Effector memory CD4-positive, alpha-beta T cell (primary cell): ENCODE measurements at regions not wholly inside any gene's neighbourhood (a gene's known extent, or its start where the extent isn't known, plus 50 kb on each side); places are given as distances from the start of the nearest gene placed in this dataset.

Experiments
- DNase-seq, 3 donors: peaks; one replicate each; pipeline ENCODE4 v3.0.0-alpha.2; 2020
- H3K27ac ChIP-seq: 2 replicates; pipeline ENCODE4 v1.7.0; 2013; ENCODE audit warnings: mild to moderate bottlenecking, low read length, moderate library complexity; ENCODE audit not compliant: insufficient read depth, poor library complexity, severe bottlenecking
- H3K27me3 ChIP-seq: replicated peaks from 2 replicates; pipeline ENCODE4 v1.7.0; 2013; ENCODE audit warnings: mild to moderate bottlenecking, low read length; ENCODE audit not compliant: insufficient read depth, control insufficient read depth, poor library complexity, severe bottlenecking
- H3K36me3 ChIP-seq: 2 replicates; pipeline ENCODE4 v1.7.0; 2013; ENCODE audit warnings: mild to moderate bottlenecking, low read length, moderate library complexity; ENCODE audit not compliant: control insufficient read depth, insufficient read depth
- H3K4me1 ChIP-seq: 2 replicates; pipeline ENCODE4 v1.7.0; 2013; ENCODE audit warnings: low read length, mild to moderate bottlenecking; ENCODE audit not compliant: control insufficient read depth, insufficient read depth, poor library complexity, severe bottlenecking
- H3K4me3 ChIP-seq: 2 replicates; pipeline ENCODE4 v1.7.0; 2013; ENCODE audit warnings: low read length, low read depth, mild to moderate bottlenecking; ENCODE audit not compliant: insufficient read depth, poor library complexity, severe bottlenecking
- H3K9me3 ChIP-seq: 2 replicates; pipeline ENCODE4 v1.7.0; 2013; ENCODE audit warnings: mild to moderate bottlenecking, low read length, moderate library complexity; ENCODE audit not compliant: control insufficient read depth

GRCh38 chr2:181389524-181389923 is 67.7 kb upstream of the ITGA4 start:
- Histone ChIP-seq H3K27me3 (no peaks in the 10 kb centered on the region), H3K36me3 (no peaks in the 10 kb centered on the region), H3K27ac (no peak overlapping the region), H3K4me1 (peaks cover 5% of the 10 kb centered on the region), H3K4me3 (no peak overlapping the region), H3K9me3 (no peaks in the 10 kb centered on the region)
- DNase-seq: no peak

DNA sequence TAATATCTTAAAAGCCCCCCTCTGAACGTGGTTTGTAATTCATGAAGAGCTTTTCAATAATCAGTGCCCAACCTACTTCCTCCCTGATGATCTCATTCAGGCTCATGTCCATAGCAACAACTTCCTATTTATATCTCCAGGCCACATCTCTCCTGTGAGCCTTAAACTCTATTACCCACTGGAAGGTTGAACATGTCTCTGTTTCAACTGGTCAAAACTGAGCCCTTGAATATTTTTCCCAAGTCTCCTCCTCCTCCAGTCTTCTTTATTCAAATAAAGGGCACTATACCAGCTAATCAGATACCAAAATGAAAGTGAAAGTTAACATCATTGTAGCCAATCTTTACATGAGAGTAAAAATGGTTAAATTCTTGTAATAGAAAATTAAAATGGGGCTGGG is 63.7 kb upstream of the ITGA4 start:
- Histone ChIP-seq H3K9me3 (no peaks in the 10 kb centered on the region), H3K36me3 (no peaks in the 10 kb centered on the region), H3K27me3 (no peaks in the 10 kb centered on the region), H3K27ac (no peak overlapping the region), H3K4me3 (no peak overlapping the region), H3K4me1 (peaks cover 5% of the 10 kb centered on the region)
- DNase-seq: no peak

GRCh38 chr2:181394741-181395437 is 62.3 kb upstream of the ITGA4 start:
- peaks cover 5% of the 10 kb centered on the region for H3K4me1 ChIP-seq
- no peak for DNase-seq
- no peaks in the 10 kb centered on the region for H3K36me3 ChIP-seq
- no peaks in the 10 kb centered on the region for H3K27me3 ChIP-seq
- H3K27ac ChIP-seq: no peak overlapping the region
- H3K9me3 ChIP-seq: no peaks in the 10 kb centered on the region
- no peak overlapping the region for H3K4me3 ChIP-seq

GRCh38 chr2:181395851-181396250 is 61.3 kb upstream of the ITGA4 start:
- no peak overlapping the region for H3K4me3 ChIP-seq
- no peak overlapping the region for H3K27ac ChIP-seq

DNA sequence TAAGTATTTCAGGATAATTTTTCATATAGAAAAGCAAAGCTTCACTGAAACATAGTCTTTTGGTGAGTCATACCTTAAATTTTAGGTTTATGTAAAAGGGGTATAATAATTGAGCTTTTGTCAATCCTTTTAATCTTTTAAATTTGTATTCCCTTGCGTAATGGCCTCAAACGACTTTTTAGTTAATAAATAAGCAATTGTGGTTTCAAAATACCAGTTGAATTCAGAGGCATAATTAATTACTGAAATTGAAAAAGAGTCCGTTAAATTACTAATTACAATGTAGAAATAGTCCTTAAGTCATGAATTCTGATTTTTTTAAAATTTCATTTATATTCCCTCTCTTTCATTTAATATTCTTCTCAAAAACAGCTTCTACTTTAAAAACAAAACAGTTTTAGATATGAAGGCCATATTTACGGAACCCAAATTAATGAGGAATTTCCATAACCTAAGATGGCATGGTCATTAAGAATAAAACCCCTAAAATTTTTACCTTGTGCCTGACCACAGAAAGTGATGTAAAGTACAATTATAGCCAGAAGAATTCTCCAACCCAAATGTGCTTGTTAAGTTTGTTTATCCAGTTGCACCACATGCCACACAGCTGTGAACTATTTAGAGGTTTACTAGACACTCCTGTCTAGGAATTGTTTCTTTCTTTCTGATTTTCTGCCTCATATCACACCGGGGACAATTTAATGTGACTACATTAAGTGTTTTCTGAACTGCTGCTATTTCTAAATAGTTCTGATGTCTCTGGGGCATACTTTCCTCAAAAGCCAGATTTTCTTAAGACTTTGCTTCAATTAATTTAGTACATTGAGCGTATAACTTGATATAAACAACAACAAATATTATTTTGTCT is 60.7 kb upstream of the ITGA4 start:
- Histone ChIP-seq H3K4me3 (no peak overlapping the region), H3K27ac (no peak overlapping the region), H3K36me3 (no peaks in the 10 kb centered on the region), H3K9me3 (no peaks in the 10 kb centered on the region), H3K27me3 (no peaks in the 10 kb centered on the region), H3K4me1 (peaks cover 5% of the 10 kb centered on the region)
- no peak for DNase-seq

More at GRCh38 chr2:181395851-181396250, 61.3 kb upstream of the ITGA4 start:
- no peaks in the 10 kb centered on the region for H3K36me3 ChIP-seq
- no peaks in the 10 kb centered on the region for H3K9me3 ChIP-seq
- no peak for DNase-seq
- no peaks in the 10 kb centered on the region for H3K27me3 ChIP-seq
- peaks cover 5% of the 10 kb centered on the region for H3K4me1 ChIP-seq

DNA sequence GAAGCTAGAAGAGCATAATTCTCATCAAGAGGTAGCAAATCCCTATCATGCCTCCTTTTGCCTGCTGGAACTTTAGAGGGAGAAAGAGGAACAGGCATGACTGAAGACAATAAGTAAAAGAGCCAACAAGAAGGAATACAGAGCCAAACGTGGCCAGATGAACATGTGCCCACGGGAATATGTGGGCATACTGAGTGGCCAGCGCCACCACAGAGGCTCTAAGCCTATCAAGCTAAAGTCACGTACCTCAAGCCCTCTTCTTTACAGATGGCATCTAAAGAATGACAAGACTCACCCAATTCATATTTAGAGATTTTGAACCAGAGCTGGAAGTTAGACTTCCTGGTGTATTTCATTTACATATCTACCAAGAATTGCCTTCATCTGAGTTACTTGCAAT is 59.9 kb upstream of the ITGA4 start:
- no peaks in the 10 kb centered on the region for H3K36me3 ChIP-seq
- peaks cover 5% of the 10 kb centered on the region for H3K4me1 ChIP-seq
- H3K9me3 ChIP-seq: no peaks in the 10 kb centered on the region
- H3K27me3 ChIP-seq: no peaks in the 10 kb centered on the region
- no peak overlapping the region for H3K27ac ChIP-seq
- no peak overlapping the region for H3K4me3 ChIP-seq
- no peak for DNase-seq

DNA sequence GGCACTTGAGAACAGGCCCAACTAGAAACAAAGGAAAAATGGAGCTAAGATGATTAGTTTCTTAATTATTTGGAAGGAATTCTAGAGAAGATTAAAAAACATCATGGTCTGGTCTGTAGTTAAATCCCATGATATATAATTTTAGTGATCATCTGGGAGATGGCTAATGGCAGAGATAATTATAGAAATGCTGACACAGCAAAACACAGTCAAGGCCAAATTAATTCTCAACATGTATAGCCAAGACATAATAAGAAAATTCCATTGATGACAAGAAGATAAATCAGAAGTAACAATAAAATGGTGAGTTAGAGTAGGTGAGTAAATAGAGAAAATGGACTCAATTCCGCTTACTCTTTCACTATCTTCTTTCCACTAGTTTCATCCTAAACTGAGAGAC is 59.2 kb upstream of the ITGA4 start:
- Histone ChIP-seq H3K9me3 (no peaks in the 10 kb centered on the region), H3K27ac (no peak overlapping the region), H3K4me3 (no peak overlapping the region), H3K36me3 (no peaks in the 10 kb centered on the region), H3K27me3 (no peaks in the 10 kb centered on the region), H3K4me1 (peaks cover 5% of the 10 kb centered on the region)
- DNase-seq: no peak

DNA sequence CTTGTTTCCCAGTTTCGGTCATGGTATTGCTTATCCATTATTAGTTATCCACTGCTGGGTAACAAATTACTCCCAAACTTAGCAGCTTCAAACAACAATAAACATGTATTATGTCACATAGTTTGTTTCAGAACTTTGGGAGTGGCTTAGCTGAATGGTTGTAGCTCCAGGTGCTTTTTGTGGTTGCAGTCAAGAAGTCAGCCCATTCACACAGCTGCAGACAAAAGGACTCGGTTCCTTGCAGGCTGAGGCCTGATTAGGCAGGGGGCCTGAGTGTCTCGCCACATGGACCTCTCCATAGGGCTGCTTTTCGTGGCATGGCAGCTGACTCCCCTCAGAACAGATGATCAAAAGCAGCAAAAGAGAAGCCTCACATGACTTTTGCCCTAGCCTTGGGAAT is 58.2 kb upstream of the ITGA4 start:
- Histone ChIP-seq H3K4me1 (no peaks in the 10 kb centered on the region), H3K9me3 (no peaks in the 10 kb centered on the region), H3K27me3 (no peaks in the 10 kb centered on the region), H3K27ac (no peak overlapping the region), H3K36me3 (no peaks in the 10 kb centered on the region), H3K4me3 (no peak overlapping the region)
- no peak for DNase-seq

- Histone ChIP-seq H3K27ac (no peak overlapping the region), H3K27me3 (no peaks in the 10 kb centered on the region), H3K4me1 (no peaks in the 10 kb centered on the region), H3K9me3 (no peaks in the 10 kb centered on the region), H3K4me3 (no peak overlapping the region), H3K36me3 (no peaks in the 10 kb centered on the region)
- DNase-seq: no peak
Observed at GRCh38 chr2:181404472-181404871, 52.7 kb upstream of the ITGA4 start.

DNA sequence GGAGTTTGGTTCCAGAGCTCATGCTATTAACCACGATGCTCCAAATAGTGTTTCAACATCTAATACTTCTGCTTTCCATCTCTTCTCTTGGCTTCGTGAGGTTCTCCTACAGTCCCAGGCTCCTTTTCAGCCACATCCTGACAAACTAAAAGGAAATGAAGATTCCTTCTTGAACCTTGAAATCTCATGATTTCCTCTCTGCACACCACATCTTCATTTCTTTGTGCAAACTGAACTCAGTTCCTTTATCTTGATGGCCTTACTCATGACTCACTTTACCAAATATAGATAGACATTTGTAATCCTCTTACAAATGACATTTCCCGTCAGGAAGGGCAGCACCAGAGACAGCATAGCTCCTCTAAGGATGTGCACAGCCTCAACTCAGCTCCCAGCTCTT is 50.0 kb upstream of the ITGA4 start:
- no peaks in the 10 kb centered on the region for H3K36me3 ChIP-seq
- H3K4me3 ChIP-seq: no peak overlapping the region
- DNase-seq: no peak

More for the DNA sequence above, 50.0 kb upstream of the ITGA4 start:
- Histone ChIP-seq H3K9me3 (no peaks in the 10 kb centered on the region), H3K27ac (no peak overlapping the region), H3K4me1 (no peaks in the 10 kb centered on the region), H3K27me3 (no peaks in the 10 kb centered on the region)
